Stimulated activated CD4-positive, alpha-beta T cell treated with anti-CD3 and anti-CD28 coated beads, TNF-alpha, amount 100 ng/mL, for 4 hours (primary cell): ENCODE measurements at regions not wholly inside any gene's neighbourhood (a gene's known extent, or its start where the extent isn't known, plus 50 kb on each side); places are given as distances from the start of the nearest gene placed in this dataset.
"Not testable (repeated sequence)": the region's sequence is repeated elsewhere in the genome, so short reads cannot be mapped to it uniquely, and the experiment has no call there.

Experiments
- DNase-seq, 3 experiments: peaks; one replicate each; pipeline ENCODE4 v3.0.0-alpha.2; 2020; ENCODE audit warnings: low read depth in 3 of 3

DNA sequence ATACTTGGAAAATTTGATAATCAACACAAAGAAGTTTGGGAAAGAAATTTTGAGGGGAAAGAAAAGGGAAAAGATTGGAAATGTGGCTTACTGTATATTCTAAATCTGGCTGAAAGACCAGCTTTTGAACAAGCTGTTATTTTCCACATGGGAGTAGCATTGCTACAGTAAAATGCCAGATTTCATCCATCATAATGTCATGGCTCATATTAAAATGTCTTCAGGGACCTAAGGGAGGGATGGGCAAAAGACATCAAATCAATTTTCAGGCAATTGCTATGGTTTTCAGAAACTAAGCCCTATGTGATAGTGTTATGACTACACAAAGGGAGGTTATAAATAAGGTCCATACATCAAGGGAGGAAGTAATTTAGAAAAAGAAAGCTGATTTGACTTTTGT is 1116.9 kb upstream of the CELF2 start:
- no peak for DNase-seq

GRCh38 chr10:9901971-9902370 is 1115.7 kb upstream of the CELF2 start:
- DNase-seq = no peak

DNA sequence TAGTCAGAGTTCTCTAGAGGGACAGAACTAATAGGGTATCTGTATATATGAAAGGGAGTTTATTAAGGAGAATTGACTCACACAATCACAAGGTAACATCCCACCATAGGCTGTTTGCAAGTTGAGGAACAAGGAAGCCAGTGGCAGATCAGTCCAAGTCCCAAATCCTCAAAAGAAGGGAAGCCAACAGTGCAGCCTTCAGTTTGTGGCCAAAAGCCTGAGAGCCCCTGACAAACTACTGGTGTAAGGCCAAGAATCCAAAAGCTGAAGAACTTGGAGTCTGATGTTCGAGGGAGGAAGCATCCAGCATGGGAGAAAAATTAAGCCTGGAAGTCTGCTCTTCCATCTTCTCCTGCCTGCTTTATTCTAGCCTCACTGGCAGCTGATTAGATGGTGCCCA is 1107.2 kb upstream of the CELF2 start:
- DNase-seq = no peak

DNA sequence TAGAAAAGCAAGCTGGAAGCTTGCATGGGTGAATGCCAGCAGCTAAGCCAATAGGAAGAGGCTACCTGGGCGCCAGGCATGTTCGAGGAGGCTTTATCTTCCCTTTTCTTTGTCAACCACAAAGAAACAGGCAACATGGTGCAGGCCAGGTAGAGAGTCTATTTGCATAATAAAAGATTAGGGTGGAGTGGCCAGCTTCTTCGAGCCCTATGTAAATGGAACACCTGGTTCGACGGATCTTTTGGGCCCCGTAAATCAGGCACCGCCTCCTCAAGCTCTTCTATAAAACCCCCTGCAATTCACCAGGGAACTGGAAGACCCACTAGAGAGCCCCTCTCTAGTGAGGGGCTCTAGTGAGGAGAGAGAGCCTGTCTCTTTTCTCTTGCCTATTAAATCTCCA is 1106.2 kb upstream of the CELF2 start:
- no peak for DNase-seq

- no peak for DNase-seq
These were observed 1103.7 kb upstream of the CELF2 start for GRCh38 chr10:9913876-9914514.

GRCh38 chr10:9921544-9921943 is 1096.1 kb upstream of the CELF2 start:
- DNase-seq = no peak

- no peak for DNase-seq
These were observed 1095.4 kb upstream of the CELF2 start for GRCh38 chr10:9922126-9922870.

- DNase-seq = no peak
These were observed 1091.7 kb upstream of the CELF2 start for GRCh38 chr10:9926003-9926402.

GRCh38 chr10:9926881-9927280 is 1090.8 kb upstream of the CELF2 start:
- DNase-seq = no peak

DNA sequence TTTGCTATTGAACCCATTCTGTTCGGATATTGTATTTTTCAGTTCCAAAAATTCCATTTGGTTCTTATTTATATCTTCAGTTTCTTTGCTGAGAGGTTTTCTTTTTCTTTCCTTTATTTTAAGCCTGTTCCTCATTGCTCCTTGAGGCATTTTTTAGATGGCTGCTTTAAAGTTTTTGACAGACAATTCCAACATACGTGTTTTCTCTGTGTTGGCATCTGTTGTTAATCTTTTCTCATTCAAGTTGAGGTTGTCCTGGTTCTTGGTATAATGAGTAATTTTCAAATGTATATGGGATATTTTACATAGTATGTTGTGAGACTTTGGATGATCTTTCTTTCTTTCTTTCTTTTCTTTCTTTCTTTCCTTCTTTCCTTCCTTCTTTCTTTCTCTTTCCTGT is 1078.0 kb upstream of the CELF2 start:
- no peak for DNase-seq

- DNase-seq = no peak
These were observed 1073.0 kb upstream of the CELF2 start for GRCh38 chr10:9944690-9945089.

DNA sequence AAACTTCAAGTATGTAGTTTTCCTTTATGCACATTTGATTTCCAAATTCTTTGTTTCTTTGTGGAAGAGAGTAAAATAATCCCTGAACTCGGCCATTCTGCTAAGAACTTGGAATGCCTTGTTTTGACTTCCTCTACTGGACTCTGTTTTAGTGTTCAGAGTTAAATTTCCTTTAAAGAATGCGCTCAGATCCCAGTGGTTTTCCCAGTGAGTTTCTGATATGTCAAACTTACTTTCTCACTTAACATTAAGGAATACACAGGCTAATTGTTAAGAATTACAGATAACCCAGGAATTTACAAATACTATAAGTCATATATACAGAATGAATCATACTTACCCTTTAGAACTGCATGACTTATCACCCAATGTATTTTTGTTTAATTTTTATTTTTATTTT is 1067.6 kb upstream of the CELF2 start:
- DNase-seq = no peak

- DNase-seq = no peak
These were observed 1066.0 kb upstream of the CELF2 start for GRCh38 chr10:9951481-9952257.

GRCh38 chr10:9957351-9957750 is 1060.3 kb upstream of the CELF2 start:
- DNase-seq = no peak

DNA sequence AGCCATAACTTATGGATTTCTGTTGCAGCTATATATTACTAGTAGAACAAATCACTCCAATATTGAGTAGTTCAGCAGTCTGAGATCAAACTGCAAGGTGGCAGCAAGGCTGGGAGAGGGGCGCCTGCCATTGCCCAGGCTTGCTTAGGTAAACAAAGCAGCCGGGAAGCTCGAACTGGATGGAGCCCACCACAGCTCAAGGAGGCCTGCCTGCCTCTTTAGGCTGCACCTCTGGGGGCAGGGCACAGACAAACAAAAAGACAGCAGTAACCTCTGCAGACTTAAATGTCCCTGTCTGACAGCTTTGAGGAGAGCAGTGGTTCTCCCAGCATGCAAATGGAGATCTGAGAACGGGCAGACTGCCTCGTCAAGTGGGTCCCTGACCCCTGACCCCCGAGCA is 1059.8 kb upstream of the CELF2 start:
- not testable (repeated sequence) for DNase-seq

DNA sequence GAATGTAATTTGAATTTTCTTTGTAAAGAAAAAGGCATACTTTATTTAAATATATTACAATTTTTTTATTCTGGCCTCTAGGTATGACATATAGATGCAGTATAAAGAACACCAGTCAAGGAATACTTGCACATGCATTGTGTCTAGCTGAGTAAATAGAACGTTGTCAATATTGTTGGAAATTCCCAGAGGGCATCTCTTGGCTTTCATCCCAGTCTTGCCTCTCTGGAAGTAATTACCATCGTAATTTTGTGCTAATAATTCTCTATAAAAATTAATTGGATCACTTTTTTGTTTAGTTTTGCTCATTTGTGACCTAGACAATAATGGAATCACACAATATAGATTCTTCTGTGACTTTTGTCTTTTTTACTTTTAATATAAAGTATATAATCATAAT is 1052.3 kb upstream of the CELF2 start:
- no peak for DNase-seq

DNA sequence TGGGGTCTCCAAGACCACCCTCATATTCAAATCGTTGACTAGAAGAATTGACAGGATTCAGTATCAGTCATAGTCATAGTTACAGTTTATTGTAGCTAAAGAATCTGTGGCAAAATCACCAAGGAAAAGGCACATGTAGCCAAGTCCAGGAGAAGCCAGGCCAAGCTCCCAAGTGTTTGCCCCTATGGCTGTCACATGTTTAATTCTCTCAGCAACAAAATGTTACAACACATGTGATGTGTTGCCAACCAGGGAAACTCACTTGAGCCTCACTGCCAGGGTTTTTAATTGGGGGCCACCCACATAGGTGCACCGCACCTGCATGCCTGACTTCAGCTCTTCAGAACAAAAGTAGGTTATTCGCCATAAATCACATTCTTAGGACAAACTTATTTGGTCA is 1030.9 kb upstream of the CELF2 start:
- DNase-seq = no peak

- DNase-seq = no peak
These were observed 1030.5 kb upstream of the CELF2 start for GRCh38 chr10:9987197-9987596.

- no peak for DNase-seq
These were observed 1025.0 kb upstream of the CELF2 start for GRCh38 chr10:9992661-9993060.

DNA sequence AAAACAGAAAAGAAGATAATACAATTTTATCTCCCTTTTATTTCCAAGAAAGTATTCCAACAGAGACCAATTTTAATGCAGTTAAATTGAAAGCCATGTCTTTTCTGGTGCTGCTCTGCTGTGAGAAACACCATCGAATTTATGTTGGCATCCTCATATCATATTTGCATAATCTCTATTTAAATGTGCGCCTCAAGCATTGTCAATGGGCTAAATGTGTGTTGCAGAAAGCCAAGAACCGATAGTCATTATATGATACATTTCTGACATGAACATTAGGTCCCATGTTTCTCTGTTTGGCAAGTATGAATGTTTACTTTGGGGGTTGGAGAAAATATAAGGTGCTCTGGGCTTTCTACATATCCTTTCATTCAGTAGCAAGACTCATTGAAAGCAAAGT is 1023.5 kb upstream of the CELF2 start:
- DNase-seq = no peak

- DNase-seq = no peak
These were observed 1018.0 kb upstream of the CELF2 start for GRCh38 chr10:9999627-10000026.

DNA sequence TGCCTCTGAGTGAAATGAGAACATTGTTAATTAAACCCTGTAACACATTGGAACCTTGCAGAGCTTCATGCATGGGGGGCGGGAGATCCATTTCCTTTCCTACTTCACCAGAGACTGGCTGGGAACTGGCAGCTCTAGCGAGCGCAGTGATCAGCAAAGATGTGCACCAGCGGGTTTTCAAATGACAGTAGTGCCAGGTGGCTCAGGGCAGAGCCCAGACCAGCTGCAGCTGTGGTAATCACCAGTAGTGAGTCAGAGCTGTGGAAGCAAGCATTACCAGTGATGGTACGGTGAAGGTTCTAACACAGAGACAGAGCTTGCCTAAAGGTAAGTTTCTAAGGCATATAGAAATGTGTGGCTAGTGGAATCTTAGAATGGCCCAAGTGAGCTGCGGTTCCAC is 1009.7 kb upstream of the CELF2 start:
- DNase-seq = no peak

GRCh38 chr10:10010397-10010796 is 1007.3 kb upstream of the CELF2 start:
- no peak for DNase-seq
